ENCODE measurements at regions not wholly inside any gene's neighbourhood (a gene's known extent, or its start where the extent isn't known, plus 50 kb on each side); places are given as distances from the start of the nearest gene placed in this dataset.

DNA sequence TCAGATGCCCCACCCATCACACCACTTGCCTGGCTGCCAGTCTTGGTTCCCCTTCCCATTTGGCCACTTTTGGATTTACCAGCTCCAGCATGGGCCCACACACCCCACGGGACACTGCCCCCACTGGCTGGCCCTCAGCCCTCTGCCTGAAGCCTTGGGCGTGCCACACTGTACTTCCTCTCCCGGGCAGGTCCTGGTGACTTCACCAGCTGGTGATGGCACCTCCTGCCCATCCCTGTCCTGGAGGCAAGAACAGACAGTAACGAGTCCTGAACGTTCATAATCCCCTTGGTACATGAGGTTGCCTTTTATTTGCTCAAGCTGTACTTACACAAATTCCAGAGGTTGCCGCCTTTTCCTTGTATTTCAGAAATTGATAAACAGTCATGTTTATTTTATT is 81.1 kb downstream of the TMEM17 start:
- H3K4me1 ChIP-seq: no peaks in the 10 kb centered on the region
- H3K27ac ChIP-seq: no peak overlapping the region
- intact Hi-C loops (cut with DNase I; ENCODE audit: low total_unique reads): no loop called here
- H3K27me3 ChIP-seq: no peaks in the 10 kb centered on the region
- TF ChIP-seq POLR2A (IDR thresholded peaks at IDR 0.05): no peak
- TF ChIP-seq, protein P1, sequence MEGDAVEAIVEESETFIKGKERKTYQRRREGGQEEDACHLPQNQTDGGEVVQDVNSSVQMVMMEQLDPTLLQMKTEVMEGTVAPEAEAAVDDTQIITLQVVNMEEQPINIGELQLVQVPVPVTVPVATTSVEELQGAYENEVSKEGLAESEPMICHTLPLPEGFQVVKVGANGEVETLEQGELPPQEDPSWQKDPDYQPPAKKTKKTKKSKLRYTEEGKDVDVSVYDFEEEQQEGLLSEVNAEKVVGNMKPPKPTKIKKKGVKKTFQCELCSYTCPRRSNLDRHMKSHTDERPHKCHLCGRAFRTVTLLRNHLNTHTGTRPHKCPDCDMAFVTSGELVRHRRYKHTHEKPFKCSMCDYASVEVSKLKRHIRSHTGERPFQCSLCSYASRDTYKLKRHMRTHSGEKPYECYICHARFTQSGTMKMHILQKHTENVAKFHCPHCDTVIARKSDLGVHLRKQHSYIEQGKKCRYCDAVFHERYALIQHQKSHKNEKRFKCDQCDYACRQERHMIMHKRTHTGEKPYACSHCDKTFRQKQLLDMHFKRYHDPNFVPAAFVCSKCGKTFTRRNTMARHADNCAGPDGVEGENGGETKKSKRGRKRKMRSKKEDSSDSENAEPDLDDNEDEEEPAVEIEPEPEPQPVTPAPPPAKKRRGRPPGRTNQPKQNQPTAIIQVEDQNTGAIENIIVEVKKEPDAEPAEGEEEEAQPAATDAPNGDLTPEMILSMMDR (IDR thresholded peaks at IDR 0.05): no peak
- no peak overlapping the region for H3K4me3 ChIP-seq
- H3K36me3 ChIP-seq: no peaks in the 10 kb centered on the region
- no peaks in the 10 kb centered on the region for H3K9me3 ChIP-seq
- no peak for DNase-seq

DNA sequence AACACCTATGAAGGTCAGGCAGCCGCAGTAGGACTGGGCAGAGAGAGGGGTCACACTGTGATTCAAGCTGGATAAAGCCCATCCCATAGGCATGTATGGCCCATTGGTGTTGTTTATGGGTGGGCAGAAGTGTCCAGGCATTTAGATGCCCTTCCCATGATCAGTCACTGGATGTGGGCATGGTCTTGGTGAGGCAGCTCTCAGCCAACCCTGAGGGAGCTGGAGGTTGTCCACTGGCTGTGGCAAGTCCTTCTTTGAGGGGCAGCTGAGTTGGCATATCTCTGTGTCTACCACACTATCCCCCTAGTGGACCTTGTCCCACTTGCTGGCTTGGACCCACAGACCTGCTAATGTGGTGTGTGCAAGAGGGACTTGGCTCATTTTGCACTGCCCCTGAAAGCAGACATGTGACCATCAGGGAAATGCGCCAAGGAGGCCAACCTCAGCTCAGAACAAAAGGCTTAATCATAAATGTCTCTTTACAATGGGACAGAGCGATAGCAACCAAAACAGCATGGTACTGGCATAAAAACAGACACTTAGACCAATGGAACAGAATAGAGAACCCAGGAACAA is 82.0 kb downstream of the TMEM17 start:
- no peak overlapping the region for H3K27ac ChIP-seq
- no peaks in the 10 kb centered on the region for H3K27me3 ChIP-seq
- no peaks in the 10 kb centered on the region for H3K4me1 ChIP-seq
- no peaks in the 10 kb centered on the region for H3K9me3 ChIP-seq
- H3K36me3 ChIP-seq: no peaks in the 10 kb centered on the region
- TF ChIP-seq, protein P1 (IDR thresholded peaks at IDR 0.05): no peak
- no peak overlapping the region for H3K4me3 ChIP-seq
- DNase-seq: no peak
- intact Hi-C loops (cut with DNase I; ENCODE audit: low total_unique reads): no loop called here

DNA sequence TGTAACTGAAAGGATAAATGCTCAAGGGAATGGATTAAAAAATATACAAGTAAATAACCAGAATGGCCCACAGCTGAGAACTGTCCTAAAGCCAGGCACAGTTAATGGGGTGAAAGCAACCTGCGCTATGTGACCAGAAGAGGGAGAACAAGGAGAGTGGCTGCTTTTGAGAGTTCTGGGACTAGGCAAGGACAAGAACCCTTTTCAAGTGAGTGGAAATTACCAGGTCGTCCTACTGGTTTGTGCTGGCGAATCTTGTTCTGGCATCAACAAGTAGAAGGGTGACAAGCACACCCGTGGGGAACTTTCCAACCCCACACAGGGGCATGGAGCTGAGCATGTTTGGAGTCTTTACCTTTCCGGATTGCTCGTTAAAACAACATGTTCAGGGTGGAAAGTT is 82.8 kb downstream of the TMEM17 start:
- Histone ChIP-seq H3K9me3 (no peaks in the 10 kb centered on the region), H3K27me3 (no peaks in the 10 kb centered on the region), H3K4me3 (no peak overlapping the region), H3K36me3 (no peaks in the 10 kb centered on the region), H3K4me1 (no peaks in the 10 kb centered on the region), H3K27ac (no peak overlapping the region)
- intact Hi-C loops (cut with DNase I; ENCODE audit: low total_unique reads): no loop called here
- no peak for TF ChIP-seq POLR2A (IDR thresholded peaks at IDR 0.05)
- TF ChIP-seq, protein P1 (IDR thresholded peaks at IDR 0.05): no peak
- DNase-seq: no peak

DNA sequence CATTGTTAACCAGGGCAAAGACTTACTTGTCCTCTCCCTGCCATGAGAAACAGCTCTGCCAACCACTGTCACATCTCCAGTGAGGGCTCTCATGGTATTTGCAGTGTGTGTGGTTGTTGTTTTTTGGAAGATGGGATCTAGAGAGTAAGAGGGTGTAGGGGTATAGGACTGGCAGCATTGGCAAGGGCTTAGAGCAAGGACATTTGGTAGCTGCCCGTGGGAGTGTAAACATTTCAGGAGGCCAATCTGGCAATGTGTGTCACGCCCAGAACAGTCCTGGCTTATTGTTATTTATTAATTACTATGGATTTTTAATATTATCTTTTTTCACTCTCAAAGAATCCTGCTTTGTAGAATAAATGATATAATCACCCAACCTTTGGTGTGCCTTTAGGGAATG is 90.5 kb downstream of the TMEM17 start:
- Histone ChIP-seq H3K4me1 (peaks cover 0 to 3% of the 10 kb centered on the region in 2 donors), H3K36me3 (no peaks in the 10 kb centered on the region), H3K9me3 (no peaks in the 10 kb centered on the region), H3K27ac (no peak overlapping the region), H3K4me3 (no peak overlapping the region), H3K27me3 (no peaks in the 10 kb centered on the region)
- TF ChIP-seq POLR2A (IDR thresholded peaks at IDR 0.05): no peak
- TF ChIP-seq, protein P1 (IDR thresholded peaks at IDR 0.05): no peak
- intact Hi-C loops (cut with DNase I; ENCODE audit: low total_unique reads): no loop called here
- DNase-seq: no peak

DNA sequence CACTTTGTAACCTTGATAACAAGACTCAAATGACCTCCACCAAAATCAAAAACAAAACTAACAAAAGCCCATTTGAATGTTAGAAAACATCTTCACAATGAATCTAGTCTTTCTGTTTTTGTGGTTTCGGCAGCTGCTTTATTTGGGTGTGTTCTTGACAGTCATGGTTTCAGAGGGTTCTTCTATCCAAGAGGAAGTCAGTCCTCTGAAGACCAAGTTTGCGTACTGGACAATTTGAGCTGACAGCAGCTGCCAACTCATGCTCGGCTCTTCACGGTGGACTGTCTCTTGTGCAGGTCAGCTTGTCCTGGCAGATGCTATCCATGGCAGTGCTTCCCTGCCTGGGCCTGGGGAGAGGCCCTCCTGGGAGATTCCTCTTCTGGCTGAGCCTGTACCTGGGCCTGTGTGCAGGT is 91.0 kb downstream of the TMEM17 start:
- Histone ChIP-seq H3K27me3 (no peaks in the 10 kb centered on the region), H3K4me3 (no peak overlapping the region), H3K4me1 (peaks cover 0 to 3% of the 10 kb centered on the region in 2 donors), H3K36me3 (no peaks in the 10 kb centered on the region), H3K9me3 (no peaks in the 10 kb centered on the region), H3K27ac (no peak overlapping the region)
- TF ChIP-seq POLR2A (IDR thresholded peaks at IDR 0.05): no peak
- TF ChIP-seq, protein P1 (IDR thresholded peaks at IDR 0.05): no peak
- no peak for DNase-seq
- intact Hi-C loops (cut with DNase I; ENCODE audit: low total_unique reads): no loop called here

Measured in uterus (tissue), 3 donors.